NCI-H2196 (cell line): ENCODE measurements at regions not wholly inside any gene's neighbourhood (a gene's known extent, or its start where the extent isn't known, plus 50 kb on each side); places are given as distances from the start of the nearest gene placed in this dataset.
A peak's percentile ranks its signal among the peaks of the same experiment; 100 is the strongest.
"Not testable (repeated sequence)": the region's sequence is repeated elsewhere in the genome, so short reads cannot be mapped to it uniquely, and the experiment has no call there.

Experiments
- DNase-seq: peaks from one replicate; lab custom pipeline; 2025; ENCODE audit not compliant: unreplicated experiment; lab: John Stamatoyannopoulos, UW

GRCh38 chr10:123221418-123221817 is 67.2 kb downstream of the BUB3 start:
- no peak for DNase-seq

- DNase-seq, result no peak
Measured at GRCh38 chr10:123222832-123223231, 68.6 kb downstream of the BUB3 start.

GRCh38 chr10:123227706-123228105 is 73.5 kb downstream of the BUB3 start:
- no peak for DNase-seq

- DNase-seq, result no peak
Measured at GRCh38 chr10:123229927-123230630, 75.9 kb downstream of the BUB3 start.

GRCh38 chr10:123232879-123233278 is 78.7 kb downstream of the BUB3 start:
- DNase-seq, result not testable (repeated sequence)

GRCh38 chr10:123235014-123235413 is 80.8 kb downstream of the BUB3 start:
- DNase-seq, result not testable (repeated sequence)

GRCh38 chr10:123236126-123236525 is 81.9 kb downstream of the BUB3 start:
- DNase-seq, result no peak

- no peak for DNase-seq
Measured at GRCh38 chr10:123240250-123240649, 86.0 kb downstream of the BUB3 start.

- DNase-seq, result no peak
Measured at GRCh38 chr10:123240776-123241175, 86.6 kb downstream of the BUB3 start.

- DNase-seq, result no peak
Measured at GRCh38 chr10:123241391-123242141, 87.4 kb downstream of the BUB3 start.

GRCh38 chr10:123244747-123245146 is 90.5 kb downstream of the BUB3 start:
- DNase-seq, result no peak

GRCh38 chr10:123245264-123245663 is 91.1 kb downstream of the BUB3 start:
- DNase-seq, result no peak

- no peak for DNase-seq
Measured at GRCh38 chr10:123249894-123250293, 95.7 kb downstream of the BUB3 start.

- DNase-seq, result no peak
Measured at GRCh38 chr10:123250640-123251039, 96.4 kb downstream of the BUB3 start.

GRCh38 chr10:123252779-123253178 is 98.6 kb downstream of the BUB3 start:
- no peak for DNase-seq

- not testable (repeated sequence) for DNase-seq
Measured at GRCh38 chr10:123254343-123254742, 100.1 kb downstream of the BUB3 start.

- no peak for DNase-seq
Measured at GRCh38 chr10:123257904-123258456, 103.8 kb downstream of the BUB3 start.

GRCh38 chr10:123259081-123259480 is 104.9 kb downstream of the BUB3 start:
- DNase-seq, result no peak

- DNase-seq, result no peak
Measured at GRCh38 chr10:123259791-123260190, 105.6 kb downstream of the BUB3 start.

- no peak for DNase-seq
Measured at GRCh38 chr10:123262456-123262855, 108.3 kb downstream of the BUB3 start.

GRCh38 chr10:123266971-123267370 is 112.8 kb downstream of the BUB3 start:
- no peak for DNase-seq

GRCh38 chr10:123269017-123269552 is 114.9 kb downstream of the BUB3 start:
- DNase-seq, result peak; percentile 3
